ENCODE measurements at regions not wholly inside any gene's neighbourhood (a gene's known extent, or its start where the extent isn't known, plus 50 kb on each side); places are given as distances from the start of the nearest gene placed in this dataset.

DNA sequence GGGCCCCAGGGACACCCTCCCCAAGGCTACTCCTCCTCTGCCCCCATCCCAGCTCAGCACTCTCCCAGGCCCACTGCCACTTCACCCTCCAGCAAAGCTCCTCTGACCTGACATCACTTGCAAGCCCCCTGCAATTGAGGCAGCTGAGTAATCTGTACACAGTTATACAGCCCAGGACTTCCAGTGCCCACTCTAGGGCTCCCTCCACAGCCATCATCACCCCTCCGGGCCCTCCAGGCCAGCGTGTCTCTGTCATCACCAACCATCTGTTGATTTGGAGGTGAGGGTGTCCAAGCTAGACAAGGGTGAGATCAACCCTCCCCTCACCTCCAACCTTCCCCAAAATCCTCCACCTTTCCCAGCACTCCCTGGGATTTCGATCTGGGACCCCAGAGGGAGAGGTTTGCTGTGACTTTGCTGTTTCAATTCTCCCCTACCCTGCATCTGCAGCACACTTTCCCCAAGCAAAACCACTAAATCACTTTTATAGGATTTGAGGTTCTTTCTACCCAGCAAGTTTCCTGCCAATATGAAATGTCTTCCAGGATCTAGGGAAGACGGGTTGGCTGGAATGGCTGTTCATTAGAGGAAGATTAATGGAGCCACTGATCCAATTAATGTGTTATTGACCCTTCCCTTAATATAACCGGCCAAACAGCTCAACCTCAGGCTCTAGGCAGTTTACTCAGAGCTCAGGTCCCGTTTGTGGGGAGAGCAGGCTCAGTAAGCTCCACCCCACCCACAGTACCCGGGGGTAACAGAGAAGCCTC, 92.9 kb downstream of the CHST1 start:
- Histone ChIP-seq H2AFZ (ENCODE audit: low read length) (no peak overlapping the region), H3K79me2 (ENCODE audit: insufficient read depth, low read length) (no peaks in the 10 kb centered on the region), H3K27ac (ENCODE audit: low read depth, low read length, poor library complexity, severe bottlenecking) (no peak overlapping the region), H3K9me3 (ENCODE audit: low read length) (no peaks in the 10 kb centered on the region), H3K36me3 (ENCODE audit: insufficient read depth, low read length) (no peaks in the 10 kb centered on the region), H3K9ac (ENCODE audit: low read length) (no peak overlapping the region), H3K27me3 (ENCODE audit: insufficient read depth, low read length) (peaks cover 10% of the 10 kb centered on the region; the same call in 1 of the 2 replicates), H3K4me1 (ENCODE audit: insufficient read depth, low read length, severe bottlenecking) (no peaks in the 10 kb centered on the region), H4K20me1 (ENCODE audit: insufficient read depth, low read length) (no peaks in the 10 kb centered on the region), H3K9me2 (ENCODE audit: low read depth, low read length) (no peaks in the 10 kb centered on the region), H3K4me2 (ENCODE audit: low read length) (no peak overlapping the region), H3F3A (ENCODE audit: insufficient read depth, low read length) (no peaks in the 10 kb centered on the region), H3K4me3 (ENCODE audit: low read depth, low read length, poor library complexity, severe bottlenecking) (no peak overlapping the region)
- TF ChIP-seq, protein P1, sequence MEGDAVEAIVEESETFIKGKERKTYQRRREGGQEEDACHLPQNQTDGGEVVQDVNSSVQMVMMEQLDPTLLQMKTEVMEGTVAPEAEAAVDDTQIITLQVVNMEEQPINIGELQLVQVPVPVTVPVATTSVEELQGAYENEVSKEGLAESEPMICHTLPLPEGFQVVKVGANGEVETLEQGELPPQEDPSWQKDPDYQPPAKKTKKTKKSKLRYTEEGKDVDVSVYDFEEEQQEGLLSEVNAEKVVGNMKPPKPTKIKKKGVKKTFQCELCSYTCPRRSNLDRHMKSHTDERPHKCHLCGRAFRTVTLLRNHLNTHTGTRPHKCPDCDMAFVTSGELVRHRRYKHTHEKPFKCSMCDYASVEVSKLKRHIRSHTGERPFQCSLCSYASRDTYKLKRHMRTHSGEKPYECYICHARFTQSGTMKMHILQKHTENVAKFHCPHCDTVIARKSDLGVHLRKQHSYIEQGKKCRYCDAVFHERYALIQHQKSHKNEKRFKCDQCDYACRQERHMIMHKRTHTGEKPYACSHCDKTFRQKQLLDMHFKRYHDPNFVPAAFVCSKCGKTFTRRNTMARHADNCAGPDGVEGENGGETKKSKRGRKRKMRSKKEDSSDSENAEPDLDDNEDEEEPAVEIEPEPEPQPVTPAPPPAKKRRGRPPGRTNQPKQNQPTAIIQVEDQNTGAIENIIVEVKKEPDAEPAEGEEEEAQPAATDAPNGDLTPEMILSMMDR (IDR thresholded peaks at IDR 0.05; ENCODE audit: low read length): no peak
- TF ChIP-seq EZH2 (IDR thresholded peaks at IDR 0.05; ENCODE audit: borderline replicate concordance, low read length): no peak

DNA sequence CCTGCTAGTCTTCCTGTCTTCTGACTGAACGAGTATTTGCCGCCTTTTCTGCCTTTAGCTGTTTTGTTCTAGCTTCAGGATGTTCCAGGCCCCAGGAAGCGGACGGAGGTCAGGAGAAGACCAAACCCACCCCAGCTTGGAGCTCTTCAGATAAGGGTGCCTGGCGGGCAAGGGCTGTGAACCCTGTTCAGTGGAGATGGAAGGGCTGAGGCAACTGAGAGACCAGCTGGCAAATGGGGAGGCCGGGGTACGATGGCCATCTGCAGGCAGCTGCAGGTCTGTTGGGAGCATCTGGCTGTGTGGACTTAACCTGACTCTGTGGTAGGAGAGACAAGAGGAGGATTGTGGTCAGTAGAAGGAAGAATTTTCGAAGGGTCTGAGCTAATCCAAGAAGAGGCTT, 95.6 kb downstream of the CHST1 start:
- Histone ChIP-seq H3K27ac (ENCODE audit: low read depth, low read length, poor library complexity, severe bottlenecking) (no peak overlapping the region), H3K9ac (ENCODE audit: low read length) (no peak overlapping the region), H3K4me3 (ENCODE audit: low read depth, low read length, poor library complexity, severe bottlenecking) (no peak overlapping the region), H3K4me1 (ENCODE audit: insufficient read depth, low read length, severe bottlenecking) (no peaks in the 10 kb centered on the region), H3K36me3 (ENCODE audit: insufficient read depth, low read length) (no peaks in the 10 kb centered on the region), H3K9me3 (ENCODE audit: low read length) (no peaks in the 10 kb centered on the region), H2AFZ (ENCODE audit: low read length) (no peak overlapping the region), H3K79me2 (ENCODE audit: insufficient read depth, low read length) (no peaks in the 10 kb centered on the region), H3K27me3 (ENCODE audit: insufficient read depth, low read length) (peaks cover 4% of the 10 kb centered on the region; the same call in 1 of the 2 replicates), H3F3A (ENCODE audit: insufficient read depth, low read length) (no peaks in the 10 kb centered on the region), H3K4me2 (ENCODE audit: low read length) (no peak overlapping the region), H3K9me2 (ENCODE audit: low read depth, low read length) (no peaks in the 10 kb centered on the region), H4K20me1 (ENCODE audit: insufficient read depth, low read length) (no peaks in the 10 kb centered on the region)
- TF ChIP-seq, protein P1 (IDR thresholded peaks at IDR 0.05; ENCODE audit: low read length): no peak
- no peak for TF ChIP-seq EZH2 (IDR thresholded peaks at IDR 0.05; ENCODE audit: borderline replicate concordance, low read length)

DNA sequence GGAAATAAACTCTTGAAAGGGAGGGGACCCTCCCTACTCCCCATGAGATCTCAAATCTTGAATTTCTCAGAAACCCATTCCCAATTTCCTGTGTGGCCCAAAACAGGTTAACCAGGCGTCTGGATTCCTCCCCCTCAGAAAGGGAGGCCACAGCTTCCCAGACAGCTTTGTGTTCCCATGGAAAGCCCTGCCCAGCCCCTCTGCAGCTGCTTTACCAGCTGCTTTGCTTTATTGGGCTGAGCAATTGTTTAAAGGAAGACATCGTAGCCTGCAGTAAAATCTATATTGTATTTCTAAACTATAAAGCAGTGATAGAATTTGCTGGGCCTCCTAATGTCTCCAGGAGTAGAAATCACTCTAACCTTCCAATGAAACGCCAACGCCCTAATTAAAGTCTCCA, 97.4 kb downstream of the CHST1 start:
- TF ChIP-seq EZH2 (IDR thresholded peaks at IDR 0.05; ENCODE audit: borderline replicate concordance, low read length): no peak
- TF ChIP-seq, protein P1 (IDR thresholded peaks at IDR 0.05; ENCODE audit: low read length): no peak

More for the DNA sequence above, 97.4 kb downstream of the CHST1 start:
- H3K4me3 ChIP-seq (ENCODE audit: low read depth, low read length, poor library complexity, severe bottlenecking): no peak overlapping the region
- H3K36me3 ChIP-seq (ENCODE audit: insufficient read depth, low read length): no peaks in the 10 kb centered on the region
- H3F3A ChIP-seq (ENCODE audit: insufficient read depth, low read length): no peaks in the 10 kb centered on the region
- H3K27me3 ChIP-seq (ENCODE audit: insufficient read depth, low read length): no peaks in the 10 kb centered on the region
- H3K9ac ChIP-seq (ENCODE audit: low read length): no peak overlapping the region
- no peaks in the 10 kb centered on the region for H3K79me2 ChIP-seq (ENCODE audit: insufficient read depth, low read length)
- H4K20me1 ChIP-seq (ENCODE audit: insufficient read depth, low read length): no peaks in the 10 kb centered on the region
- no peaks in the 10 kb centered on the region for H3K9me2 ChIP-seq (ENCODE audit: low read depth, low read length)
- no peaks in the 10 kb centered on the region for H3K9me3 ChIP-seq (ENCODE audit: low read length)
- no peak overlapping the region for H3K4me2 ChIP-seq (ENCODE audit: low read length)
- no peaks in the 10 kb centered on the region for H3K4me1 ChIP-seq (ENCODE audit: insufficient read depth, low read length, severe bottlenecking)
- no peak overlapping the region for H2AFZ ChIP-seq (ENCODE audit: low read length)
- H3K27ac ChIP-seq (ENCODE audit: low read depth, low read length, poor library complexity, severe bottlenecking): no peak overlapping the region
